ENCODE measurements at regions not wholly inside any gene's neighbourhood (a gene's known extent, or its start where the extent isn't known, plus 50 kb on each side); places are given as distances from the start of the nearest gene placed in this dataset.

- TF ChIP-seq HMGXB4 (CRISPR knock-in tag; IDR thresholded peaks at IDR 0.05) (no peak), ZNF138 (CRISPR knock-in tag; conservative IDR thresholded peaks at IDR 0.05) (no peak), OVOL2 (CRISPR knock-in tag; IDR thresholded peaks at IDR 0.05; ENCODE audit: borderline replicate concordance) (no peak), ZNF671 (CRISPR knock-in tag; IDR thresholded peaks at IDR 0.05) (no peak), HMGA2 (CRISPR knock-in tag; IDR thresholded peaks at IDR 0.05) (no peak), CTCF (IDR thresholded peaks at IDR 0.05) (no peak), ZNF425 (CRISPR knock-in tag; conservative IDR thresholded peaks at IDR 0.05) (no peak), FOXP4 (CRISPR knock-in tag; IDR thresholded peaks at IDR 0.05) (no peak), ATF2 (CRISPR knock-in tag; IDR thresholded peaks at IDR 0.05; ENCODE audit: borderline replicate concordance, low read depth) (no peak), TEAD1 (CRISPR knock-in tag; IDR thresholded peaks at IDR 0.05) (no peak)
Measured at GRCh38 chr6:81309811-81310210, 442.7 kb downstream of the TENT5A start (continued).

- DNase-seq (ENCODE audit: low spot score) (no peak), ATAC-seq (no peak)
- peaks cover 7% of the 10 kb centered on the region for H3K9me3 Mint-ChIP-seq
- TF ChIP-seq NR2C2 (CRISPR knock-in tag; IDR thresholded peaks at IDR 0.05): no peak
- H3K4me1 Mint-ChIP-seq: peaks cover 7% of the 10 kb centered on the region
- H3K27ac Mint-ChIP-seq: no peak overlapping the region
- H3K27me3 Mint-ChIP-seq (ENCODE audit: low read depth): no peaks in the 10 kb centered on the region
- ChIA-PET POLR2A (no interaction called here), CTCF (no interaction called here)
- H3K36me3 Mint-ChIP-seq: peaks cover 6% of the 10 kb centered on the region
- H3K4me3 Mint-ChIP-seq: no peak overlapping the region
Measured at GRCh38 chr6:81308577-81309279, 443.8 kb downstream of the TENT5A start.

- ATAC-seq (no peak), DNase-seq (ENCODE audit: low spot score) (no peak)
- no peak overlapping the region for H3K27ac Mint-ChIP-seq
- H3K9me3 Mint-ChIP-seq: no peaks in the 10 kb centered on the region
- ChIA-PET POLR2A (no interaction called here), CTCF (no interaction called here)
- no peak overlapping the region for H3K4me3 Mint-ChIP-seq
- no peaks in the 10 kb centered on the region for H3K36me3 Mint-ChIP-seq
- H3K27me3 Mint-ChIP-seq (ENCODE audit: low read depth): no peaks in the 10 kb centered on the region
- H3K4me1 Mint-ChIP-seq: peaks cover 7% of the 10 kb centered on the region
- no peak for TF ChIP-seq SOX15 (CRISPR knock-in tag; IDR thresholded peaks at IDR 0.05)
- no peak for TF ChIP-seq MYBL2 (CRISPR knock-in tag; IDR thresholded peaks at IDR 0.05)
- no peak for TF ChIP-seq IRF1 (CRISPR knock-in tag; IDR thresholded peaks at IDR 0.05)
- TF ChIP-seq NFE2L1 (CRISPR knock-in tag; IDR thresholded peaks at IDR 0.05): no peak
- TF ChIP-seq CBFB (CRISPR knock-in tag; IDR thresholded peaks at IDR 0.05; ENCODE audit: low read depth): no peak
- no peak for TF ChIP-seq MLX (CRISPR knock-in tag; IDR thresholded peaks at IDR 0.05)
- no peak for TF ChIP-seq ZNF532 (CRISPR knock-in tag; IDR thresholded peaks at IDR 0.05; ENCODE audit: borderline replicate concordance)
Measured at GRCh38 chr6:81307651-81308214, 444.7 kb downstream of the TENT5A start.

Data from WTC11 (cell line).